ENCODE measurements at regions not wholly inside any gene's neighbourhood (a gene's known extent, or its start where the extent isn't known, plus 50 kb on each side); places are given as distances from the start of the nearest gene placed in this dataset.

DNA sequence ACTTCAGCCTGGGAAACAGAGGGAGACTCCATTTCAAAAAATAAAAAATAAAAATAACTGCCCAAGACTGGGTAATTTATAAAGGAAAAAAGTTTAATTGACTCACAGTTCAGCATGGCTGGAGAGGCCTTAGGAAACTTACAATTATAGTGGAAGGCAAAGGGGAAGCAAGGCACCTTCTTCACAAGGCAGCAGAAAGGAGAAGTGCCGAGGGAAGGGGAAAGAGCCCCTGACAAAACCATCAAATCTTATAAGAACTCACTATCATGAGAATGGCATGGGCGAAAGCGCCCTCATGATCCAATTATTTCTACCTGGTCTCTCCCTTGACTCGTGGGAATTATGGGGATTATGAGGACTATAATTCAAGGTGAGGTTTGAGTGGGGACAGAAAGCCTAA lies 95.5 kb upstream of the LGSN start:
- TF ChIP-seq POLR2A (IDR thresholded peaks at IDR 0.05; ENCODE audit: low read depth, low read length) (no peak), TAF1 (IDR thresholded peaks at IDR 0.05; ENCODE audit: borderline replicate concordance, low read depth, low read length) (no peak)
